Prostate gland (tissue), 2 donors: ENCODE measurements at regions not wholly inside any gene's neighbourhood (a gene's known extent, or its start where the extent isn't known, plus 50 kb on each side); places are given as distances from the start of the nearest gene placed in this dataset.

Source experiments
- CTCF ChIP-seq, 4 experiments: fragments of 200-600 bp in 2 of 4; fragments of 450-650 bp in 2 of 4; sonication (generic) in 2 of 4; IDR thresholded peaks; 1 replicate in 3 of 4; 2 replicates in 1 of 4; pipeline ENCODE4 v1.5.1; 2016 to 2019; ENCODE audit warnings: antibody characterized with exemption in 4 of 4, mild to moderate bottlenecking in 2 of 4, moderate library complexity in 2 of 4
- POLR2A ChIP-seq: fragments of 450-650 bp; IDR thresholded peaks from one replicate; pipeline ENCODE4 v1.6.1; 2016; ENCODE audit warnings: antibody characterized with exemption, mild to moderate bottlenecking

DNA sequence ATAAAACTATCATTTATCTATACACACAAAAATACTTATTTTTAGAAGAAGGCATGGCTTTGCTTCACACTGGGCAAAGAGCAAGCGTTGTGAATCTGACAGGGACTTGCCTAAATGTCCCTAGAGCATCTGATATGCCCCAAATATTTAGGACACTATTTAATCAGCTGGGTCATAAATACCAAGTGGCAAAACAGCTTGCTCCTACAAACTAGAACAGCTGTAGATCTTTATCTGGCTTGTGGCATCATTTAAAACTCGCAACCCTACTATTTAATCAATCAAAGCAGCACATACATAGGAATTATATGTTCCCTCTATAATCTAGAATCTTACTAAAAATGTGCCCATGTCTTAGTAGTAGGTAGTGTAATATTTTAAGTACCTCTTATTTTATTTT, 999.5 kb downstream of the JRKL start:
- TF ChIP-seq CTCF (IDR thresholded peaks at IDR 0.05), result no peak
- TF ChIP-seq POLR2A, result no peak
